ENCODE measurements at regions not wholly inside any gene's neighbourhood (a gene's known extent, or its start where the extent isn't known, plus 50 kb on each side); places are given as distances from the start of the nearest gene placed in this dataset.

- H3K4me3 ChIP-seq, result no peak overlapping the region
- TF ChIP-seq EP300 (IDR thresholded peaks at IDR 0.05), result no peak
- TF ChIP-seq POLR2A (IDR thresholded peaks at IDR 0.05; ENCODE audit: low read depth), result no peak
- no peak for TF ChIP-seq POLR2AphosphoS5 (IDR thresholded peaks at IDR 0.05)
- no peak for TF ChIP-seq CTCF (IDR thresholded peaks at IDR 0.05)
- H3K4me1 ChIP-seq, result peaks cover 13 to 34% (median 29%) of the 10 kb centered on the region in 4 donors
- no peaks in the 10 kb centered on the region for H3K27me3 ChIP-seq
- intact Hi-C loops (cut with DNase I), result loop anchor here (5.0 kb wide), 2 partner anchors 213 to 538 kb away; no protein-coding TSS in a partner anchor
- no peaks in the 10 kb centered on the region for H3K36me3 ChIP-seq
- no peaks in the 10 kb centered on the region for H3K9me3 ChIP-seq
- peak overlapping the region in 3 of 4 donors; percentile 6 to 26 (median 12) for H3K27ac ChIP-seq (replicated peaks in 1 of 4)
- WGBS, result 73% methylated on average over 6 of the region's 6 CpGs
- DNase-seq (ENCODE audit: extremely low spot score), result no peak
These were observed 116.6 kb downstream of the SLC25A47 start for GRCh38 chr14:100439781-100440180.

DNA sequence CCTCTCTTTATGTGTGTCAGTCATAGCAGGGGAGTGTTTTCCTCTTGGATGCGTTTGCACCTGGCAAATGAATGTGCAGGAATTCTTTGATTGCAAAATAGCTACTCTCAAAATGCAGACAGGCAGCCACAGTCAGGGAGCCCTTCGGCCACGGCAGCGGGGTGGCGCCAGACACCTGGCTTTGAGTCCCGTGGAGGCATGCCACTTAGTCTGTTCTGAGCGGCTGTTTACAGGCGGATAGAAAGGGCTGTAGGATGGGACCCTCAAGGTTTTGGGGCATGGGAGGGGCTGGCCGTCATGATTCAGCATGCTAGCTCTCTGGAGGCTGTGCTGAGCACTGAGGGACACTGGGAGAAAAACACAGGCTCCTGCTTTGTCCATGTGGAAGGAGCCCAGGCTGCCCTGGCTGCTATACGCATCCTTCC, 117.1 kb downstream of the SLC25A47 start:
- Histone ChIP-seq H3K27me3 (no peaks in the 10 kb centered on the region), H3K9me3 (no peaks in the 10 kb centered on the region), H3K4me1 (peaks cover 13 to 34% (median 29%) of the 10 kb centered on the region in 4 donors), H3K36me3 (no peaks in the 10 kb centered on the region), H3K4me3 (no peak overlapping the region), H3K27ac (replicated peaks in 1 of 4) (peak overlapping the region in 2 of 4 donors; percentile 6 to 12)
- intact Hi-C loops (cut with DNase I), result loop anchor here (5.0 kb wide), 2 partner anchors 212 to 537 kb away; no protein-coding TSS in a partner anchor
- 42% methylated on average over 10 of the region's 10 CpGs for WGBS
- TF ChIP-seq CTCF (IDR thresholded peaks at IDR 0.05), result peak; percentile 39 to 54 (median 53)
- no peak for TF ChIP-seq EP300 (IDR thresholded peaks at IDR 0.05)
- TF ChIP-seq POLR2A (IDR thresholded peaks at IDR 0.05; ENCODE audit: low read depth), result no peak
- DNase-seq (ENCODE audit: extremely low spot score), result no peak

DNA sequence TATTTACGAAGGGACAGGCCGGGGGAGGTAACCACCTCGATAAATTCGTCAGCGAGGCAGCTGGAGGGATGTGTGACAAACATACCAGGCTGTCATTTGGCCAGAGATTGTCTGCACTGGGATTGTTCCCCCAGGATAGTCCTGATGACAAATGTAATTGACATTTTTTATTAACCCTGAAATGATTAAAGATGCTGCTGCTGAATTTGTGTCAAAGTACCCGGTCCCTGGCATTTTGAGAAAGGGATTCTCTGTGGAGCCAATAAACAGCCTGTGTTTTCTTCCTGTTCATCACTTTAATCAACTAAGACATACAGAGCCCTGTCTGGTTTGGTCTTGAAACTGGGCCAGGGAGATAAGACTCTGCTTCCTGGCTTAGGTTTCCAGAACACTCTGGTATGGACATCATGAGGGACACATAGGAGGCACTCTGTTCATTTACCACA, 117.6 kb downstream of the SLC25A47 start:
- Histone ChIP-seq H3K4me1 (peaks cover 13 to 34% (median 29%) of the 10 kb centered on the region in 4 donors), H3K27me3 (no peaks in the 10 kb centered on the region), H3K27ac (replicated peaks in 1 of 4) (peak overlapping the region in 1 of 4 donors; percentile 12), H3K36me3 (no peaks in the 10 kb centered on the region), H3K9me3 (no peaks in the 10 kb centered on the region), H3K4me3 (no peak overlapping the region)
- no peak for DNase-seq (ENCODE audit: extremely low spot score)
- intact Hi-C loops (cut with DNase I), result loop anchor here (5.0 kb wide), 2 partner anchors 212 to 537 kb away; no protein-coding TSS in a partner anchor
- TF ChIP-seq EP300 (IDR thresholded peaks at IDR 0.05), result no peak
- no peak for TF ChIP-seq CTCF (IDR thresholded peaks at IDR 0.05)
- no peak for TF ChIP-seq POLR2A (IDR thresholded peaks at IDR 0.05; ENCODE audit: low read depth)
- TF ChIP-seq POLR2AphosphoS5 (IDR thresholded peaks at IDR 0.05), result no peak
- WGBS, result 79% methylated on average over 6 of the region's 6 CpGs

DNA sequence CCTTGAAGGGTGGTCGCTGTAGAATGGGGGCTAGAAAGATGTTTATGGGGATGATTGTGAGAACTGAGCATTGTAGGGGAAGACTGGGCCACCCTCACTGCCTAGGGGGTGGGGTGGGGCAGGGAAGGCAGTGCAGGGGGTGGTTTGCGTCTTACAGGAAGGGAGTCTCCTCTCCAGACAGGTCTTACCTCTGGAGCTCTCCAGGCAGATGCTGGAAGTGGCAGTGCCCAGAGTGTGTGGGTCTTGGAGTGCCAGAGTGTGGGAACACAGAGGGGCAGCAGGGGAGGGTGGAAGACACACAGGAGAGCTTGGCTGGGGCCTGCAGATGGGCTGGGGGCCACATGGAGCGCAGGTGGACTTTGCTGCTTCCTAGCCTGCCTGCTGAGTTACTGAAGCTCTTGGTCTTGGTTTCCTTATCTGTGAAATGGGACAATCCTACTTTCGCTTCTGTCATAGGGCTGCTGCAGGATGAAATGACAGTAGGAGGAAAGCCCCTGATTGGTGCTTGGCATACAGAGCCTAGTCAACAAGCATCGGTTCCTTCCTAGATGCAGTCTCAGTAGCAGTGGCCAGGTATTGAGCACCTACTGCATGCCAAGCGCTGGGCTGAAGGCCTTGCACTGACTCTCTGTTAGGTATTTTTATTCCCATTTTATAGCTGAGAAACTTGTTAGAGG, 118.3 kb downstream of the SLC25A47 start:
- H3K4me3 ChIP-seq, result no peak overlapping the region
- no peaks in the 10 kb centered on the region for H3K27me3 ChIP-seq
- no peak for DNase-seq (ENCODE audit: extremely low spot score)
- peaks cover 13 to 33% (median 29%) of the 10 kb centered on the region in 4 donors for H3K4me1 ChIP-seq
- 83% methylated on average over 6 of the region's 6 CpGs for WGBS
- no peak overlapping the region for H3K27ac ChIP-seq (replicated peaks in 1 of 4)
- no peaks in the 10 kb centered on the region for H3K9me3 ChIP-seq
- intact Hi-C loops (cut with DNase I), result loop anchor here (5.0 kb wide), 2 partner anchors 211 to 536 kb away; no protein-coding TSS in a partner anchor
- no peak for TF ChIP-seq CTCF (IDR thresholded peaks at IDR 0.05)
- no peak for TF ChIP-seq POLR2AphosphoS5 (IDR thresholded peaks at IDR 0.05)
- H3K36me3 ChIP-seq, result no peaks in the 10 kb centered on the region
